ENCODE measurements at regions not wholly inside any gene's neighbourhood (a gene's known extent, or its start where the extent isn't known, plus 50 kb on each side); places are given as distances from the start of the nearest gene placed in this dataset.

GRCh38 chr21:41067709-41068108 lies 100.3 kb upstream of the BACE2 start:
- Histone ChIP-seq H3K9me2 (ENCODE audit: insufficient read depth, low read length) (no peaks in the 10 kb centered on the region), H2AFZ (ENCODE audit: low read length) (no peak overlapping the region), H3K9me3 (ENCODE audit: low read length) (no peaks in the 10 kb centered on the region), H3K27ac (ENCODE audit: low read depth, low read length, poor library complexity, severe bottlenecking) (no peak overlapping the region), H3K79me2 (ENCODE audit: insufficient read depth, low read depth, low read length) (no peaks in the 10 kb centered on the region), H3K4me3 (ENCODE audit: low read depth, low read length, poor library complexity, severe bottlenecking) (no peak overlapping the region), H3K4me1 (ENCODE audit: insufficient read depth, low read length, poor library complexity, severe bottlenecking) (no peaks in the 10 kb centered on the region), H3K4me2 (ENCODE audit: low read length) (no peak overlapping the region), H3K36me3 (ENCODE audit: insufficient read depth, low read length) (no peaks in the 10 kb centered on the region), H4K20me1 (ENCODE audit: insufficient read depth, low read length) (no peaks in the 10 kb centered on the region)
- no TSS peak for BruUV-seq (replicated peaks)
- no peak for TF ChIP-seq EZH2phosphoT487 (IDR thresholded peaks at IDR 0.05; ENCODE audit: borderline replicate concordance, low read depth, low read length)
- no peak for TF ChIP-seq CTCF (conservative IDR thresholded peaks at IDR 0.05; ENCODE audit: low read length)
- intact Hi-C loops (cut with micrococcal nuclease; ENCODE audit: unreplicated experiment), result loop anchor here (5.0 kb wide), 1 partner anchor 925 kb away; no protein-coding TSS in a partner anchor
- ChIA-PET POLR2A (no interaction called here), CTCF (ENCODE audit: unreplicated experiment) (no interaction called here)
- DNase-seq (ENCODE audit: low spot score), result no peak

- BruUV-seq (replicated peaks), result no TSS peak
- POLR2A ChIA-PET, result interaction anchor here (0.9 kb wide), 1 partner anchor 11 kb away, joined by 3 read pairs; no protein-coding TSS in a partner anchor
- CTCF ChIA-PET (ENCODE audit: unreplicated experiment), result no interaction called here
- no peak overlapping the region for H3K4me2 ChIP-seq (ENCODE audit: low read length)
- no peaks in the 10 kb centered on the region for H3K4me1 ChIP-seq (ENCODE audit: insufficient read depth, low read length, poor library complexity, severe bottlenecking)
- no peak overlapping the region for H3K4me3 ChIP-seq (ENCODE audit: low read depth, low read length, poor library complexity, severe bottlenecking)
- no peaks in the 10 kb centered on the region for H3K36me3 ChIP-seq (ENCODE audit: insufficient read depth, low read length)
- TF ChIP-seq CTCF (conservative IDR thresholded peaks at IDR 0.05; ENCODE audit: low read length), result no peak
- TF ChIP-seq EZH2phosphoT487 (IDR thresholded peaks at IDR 0.05; ENCODE audit: borderline replicate concordance, low read depth, low read length), result no peak
- intact Hi-C loops (cut with micrococcal nuclease; ENCODE audit: unreplicated experiment), result loop anchor here (5.0 kb wide), 1 partner anchor 926 kb away; no protein-coding TSS in a partner anchor
- no peak for DNase-seq (ENCODE audit: low spot score)
- H3K79me2 ChIP-seq (ENCODE audit: insufficient read depth, low read depth, low read length), result no peaks in the 10 kb centered on the region
- no peaks in the 10 kb centered on the region for H3K9me3 ChIP-seq (ENCODE audit: low read length)
- no peak overlapping the region for H3K27ac ChIP-seq (ENCODE audit: low read depth, low read length, poor library complexity, severe bottlenecking)
- no peak overlapping the region for H2AFZ ChIP-seq (ENCODE audit: low read length)
- H4K20me1 ChIP-seq (ENCODE audit: insufficient read depth, low read length), result no peaks in the 10 kb centered on the region
- H3K9me2 ChIP-seq (ENCODE audit: insufficient read depth, low read length), result no peaks in the 10 kb centered on the region
Measured at GRCh38 chr21:41068496-41068895, 99.5 kb upstream of the BACE2 start.

GRCh38 chr21:41068967-41069642 lies 98.9 kb upstream of the BACE2 start:
- Histone ChIP-seq H3K36me3 (ENCODE audit: insufficient read depth, low read length) (no peaks in the 10 kb centered on the region), H2AFZ (ENCODE audit: low read length) (no peak overlapping the region), H3K4me3 (ENCODE audit: low read depth, low read length, poor library complexity, severe bottlenecking) (no peak overlapping the region), H3K4me1 (ENCODE audit: insufficient read depth, low read length, poor library complexity, severe bottlenecking) (no peaks in the 10 kb centered on the region), H3K9me3 (ENCODE audit: low read length) (no peaks in the 10 kb centered on the region), H3K9me2 (ENCODE audit: insufficient read depth, low read length) (no peaks in the 10 kb centered on the region), H3K79me2 (ENCODE audit: insufficient read depth, low read depth, low read length) (no peaks in the 10 kb centered on the region), H4K20me1 (ENCODE audit: insufficient read depth, low read length) (no peaks in the 10 kb centered on the region), H3K27ac (ENCODE audit: low read depth, low read length, poor library complexity, severe bottlenecking) (no peak overlapping the region), H3K4me2 (ENCODE audit: low read length) (no peak overlapping the region)
- no TSS peak for BruUV-seq (replicated peaks)
- ChIA-PET CTCF (ENCODE audit: unreplicated experiment) (no interaction called here), POLR2A (interaction anchor here (0.9 kb wide), 1 partner anchor 10 kb away, joined by 3 read pairs; no protein-coding TSS in a partner anchor)
- intact Hi-C loops (cut with micrococcal nuclease; ENCODE audit: unreplicated experiment), result loop anchor here (5.0 kb wide), 1 partner anchor 927 kb away; no protein-coding TSS in a partner anchor
- no peak for TF ChIP-seq EZH2phosphoT487 (IDR thresholded peaks at IDR 0.05; ENCODE audit: borderline replicate concordance, low read depth, low read length)
- peak; percentile 81 for TF ChIP-seq CTCF (conservative IDR thresholded peaks at IDR 0.05; ENCODE audit: low read length)
- DNase-seq (ENCODE audit: low spot score), result peak; percentile 34
